CD8-positive, alpha-beta memory T cell (primary cell): ENCODE measurements at regions not wholly inside any gene's neighbourhood (a gene's known extent, or its start where the extent isn't known, plus 50 kb on each side); places are given as distances from the start of the nearest gene placed in this dataset.

Experiments used
- CTCF ChIA-PET: fragments of 350-600 bp; sonication (Branson Sonifier 250); formaldehyde crosslinking; loops from one replicate; lab custom pipeline; 2021; ENCODE audit warnings: antibody characterized with exemption; lab: Charles Lee
- POLR2A ChIA-PET: fragments of 350-600 bp; sonication (Branson Sonifier 250); formaldehyde crosslinking; loops from one replicate; lab custom pipeline; 2021; ENCODE audit warnings: antibody characterized with exemption; lab: Charles Lee
- DNase-seq, 5 donors: peaks; one replicate each; pipeline versions ENCODE4 v3.0.0 to v3.0.0-alpha.2; 2020 to 2022; ENCODE audit warnings: mixed read lengths in 1 of 5
- H3K27ac ChIP-seq: one replicate; pipeline ENCODE4 v1.7.0; 2013; ENCODE audit warnings: low read depth, mild to moderate bottlenecking, low read length, moderate library complexity
- H3K27me3 ChIP-seq: 2 replicates; pipeline ENCODE4 v1.7.0; 2013; ENCODE audit warnings: low read length, mild to moderate bottlenecking; ENCODE audit not compliant: insufficient read depth, poor library complexity, severe bottlenecking
- H3K36me3 ChIP-seq: 2 replicates; pipeline ENCODE4 v1.7.0; 2013; ENCODE audit warnings: mild to moderate bottlenecking, low read length, moderate library complexity; ENCODE audit not compliant: insufficient read depth
- H3K4me1 ChIP-seq: 2 replicates; pipeline ENCODE4 v1.7.0; 2013; ENCODE audit warnings: mild to moderate bottlenecking, low read length, moderate library complexity; ENCODE audit not compliant: insufficient read depth
- H3K4me3 ChIP-seq: 2 replicates; pipeline ENCODE4 v1.7.0; 2013; ENCODE audit warnings: mild to moderate bottlenecking, low read length
- H3K9me3 ChIP-seq: 2 replicates; pipeline ENCODE4 v1.7.0; 2013; ENCODE audit warnings: mild to moderate bottlenecking, low read length
- H3K27ac Mint-ChIP-seq, 8 donors: one replicate each; pipeline ENCODE4 v1.8.0; 2020 to 2021; ENCODE audit warnings: mixed read lengths in 8 of 8, mild to moderate bottlenecking in 6 of 8, inconsistent platforms in 3 of 8, moderate library complexity in 3 of 8
- H3K27me3 Mint-ChIP-seq, 2 donors: one replicate each; pipeline ENCODE4 v1.8.0; 2020 to 2021; ENCODE audit warnings: mixed read lengths in 2 of 2, mild to moderate bottlenecking in 1 of 2, moderate library complexity in 1 of 2
- H3K36me3 Mint-ChIP-seq, 3 donors: one replicate each; pipeline ENCODE4 v1.8.0; 2020 to 2021; ENCODE audit warnings: mixed read lengths in 3 of 3, inconsistent platforms in 1 of 3, mild to moderate bottlenecking in 1 of 3
- H3K4me1 Mint-ChIP-seq, 3 donors: one replicate each; pipeline ENCODE4 v1.8.0; 2020 to 2021; ENCODE audit warnings: mixed read lengths in 3 of 3, inconsistent platforms in 1 of 3, mild to moderate bottlenecking in 1 of 3
- H3K4me3 Mint-ChIP-seq, 7 donors: one replicate each; pipeline ENCODE4 v1.8.0; 2020 to 2021; ENCODE audit warnings: mixed read lengths in 7 of 7, mild to moderate bottlenecking in 6 of 7, moderate library complexity in 4 of 7, inconsistent platforms in 2 of 7
- H3K9me3 Mint-ChIP-seq, 5 donors: one replicate each; pipeline ENCODE4 v1.8.0; 2020 to 2022; ENCODE audit warnings: mixed read lengths in 5 of 5, mild to moderate bottlenecking in 3 of 5, moderate library complexity in 2 of 5, inconsistent platforms in 1 of 5

DNA sequence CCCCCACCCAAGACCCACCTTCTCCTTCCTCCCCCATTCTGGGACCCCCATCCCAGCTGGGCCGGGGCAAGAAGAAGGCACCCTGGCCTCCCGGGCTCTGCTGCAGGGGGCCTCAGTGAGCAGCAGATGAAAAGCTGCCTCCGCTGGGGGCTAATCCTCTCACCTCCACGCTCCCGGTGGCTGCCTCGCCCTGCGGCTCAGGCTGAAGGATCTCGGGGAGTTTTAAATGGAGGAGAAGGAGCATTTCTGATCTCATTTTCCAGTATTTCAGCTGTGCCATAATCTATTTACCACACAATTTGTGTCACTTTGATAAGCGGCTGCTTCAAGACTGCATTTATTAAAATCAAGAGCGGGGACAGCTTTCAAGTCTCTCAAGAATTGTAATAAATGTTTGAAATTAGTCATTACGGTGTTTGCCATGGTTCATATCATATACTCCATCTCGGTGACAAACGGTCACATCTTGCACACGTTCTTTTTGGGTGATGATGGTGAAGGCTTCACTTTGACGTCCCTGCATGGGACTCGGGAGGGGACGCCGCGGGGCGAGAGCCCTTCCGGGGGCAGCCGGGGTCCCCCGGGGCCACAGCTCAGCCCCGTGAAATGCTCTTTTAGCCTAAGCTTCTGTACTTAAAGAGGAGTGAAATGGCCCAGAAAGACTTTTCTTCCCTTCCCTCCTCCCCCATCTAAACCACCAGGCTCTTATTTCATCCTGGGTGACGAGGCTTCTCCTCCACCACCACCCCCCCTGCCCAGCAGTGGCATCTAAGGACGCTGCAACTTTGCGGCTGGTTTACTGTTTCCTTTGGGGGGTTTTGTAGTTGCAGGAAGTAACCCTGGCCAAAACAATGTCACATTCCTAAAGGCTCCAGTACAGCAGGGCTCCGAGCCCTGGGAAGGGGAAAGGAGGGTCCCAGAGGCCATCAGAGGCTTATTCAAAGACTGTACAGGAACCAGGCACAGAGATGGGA, 313.1 kb upstream of the TNRC6C start:
- DNase-seq, result peak; percentile 37 to 77 (median 62)
- ChIA-PET POLR2A (interaction anchor here (0.7 to 1.1 kb wide), 3 partner anchors 9 to 313 kb away, joined by 3 to 15 read pairs (median 4); partner anchors contain the start of gene TNRC6C), CTCF (interaction anchor here (0.8 to 4.5 kb wide), 28 partner anchors 12 to 374 kb away, joined by 3 to 43 read pairs (median 3); no protein-coding TSS in a partner anchor)
- Histone ChIP-seq H3K9me3 (no peaks in the 10 kb centered on the region), H3K27me3 (no peaks in the 10 kb centered on the region), H3K4me1 (peaks cover 21% of the 10 kb centered on the region), H3K4me3 (peak overlapping the region; percentile 18), H3K36me3 (no peaks in the 10 kb centered on the region), H3K27ac (no peak overlapping the region)
- no peaks in the 10 kb centered on the region for H3K36me3 Mint-ChIP-seq
- H3K4me3 Mint-ChIP-seq, result peak overlapping the region; percentile 75 to 93 (median 89)
- peak overlapping the region; percentile 63 to 96 (median 92) for H3K27ac Mint-ChIP-seq
- peaks cover 17 to 34% (median 34%) of the 10 kb centered on the region in 3 donors for H3K4me1 Mint-ChIP-seq
- H3K27me3 Mint-ChIP-seq, result peaks cover 2% of the 10 kb centered on the region in 2 donors
- H3K9me3 Mint-ChIP-seq, result no peaks in the 10 kb centered on the region

DNA sequence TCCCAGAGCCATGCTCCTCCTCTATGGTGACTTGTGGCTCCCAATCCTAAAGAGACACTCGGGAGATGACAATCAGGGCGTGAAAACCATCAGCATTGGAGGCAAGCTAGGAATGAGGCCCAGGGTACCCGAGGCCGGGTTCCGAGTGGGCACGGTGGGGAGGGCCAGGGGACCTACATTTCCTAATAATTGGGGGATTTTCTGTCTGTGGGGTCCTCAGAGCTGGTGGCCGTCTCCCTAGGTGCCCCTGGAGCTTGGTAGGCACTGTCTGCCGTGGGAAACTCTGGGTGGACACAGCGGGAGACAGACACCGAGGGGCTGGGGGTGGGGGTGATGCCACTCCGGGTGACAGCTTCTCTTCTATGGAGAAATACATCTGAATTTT, 312.5 kb upstream of the TNRC6C start:
- CTCF ChIA-PET, result interaction anchor here (1.0 to 4.5 kb wide), 10 partner anchors 16 to 368 kb away, joined by 3 to 43 read pairs (median 4); no protein-coding TSS in a partner anchor
- peak overlapping the region; percentile 18 for H3K4me3 ChIP-seq
- no peaks in the 10 kb centered on the region for H3K27me3 ChIP-seq
- Mint-ChIP-seq H3K9me3 (no peaks in the 10 kb centered on the region), H3K4me3 (peak overlapping the region; percentile 62 to 93 (median 87)), H3K27me3 (no peaks in the 10 kb centered on the region), H3K36me3 (no peaks in the 10 kb centered on the region), H3K4me1 (peaks cover 17 to 34% (median 34%) of the 10 kb centered on the region in 3 donors), H3K27ac (peak overlapping the region; percentile 63 to 96 (median 90))
- POLR2A ChIA-PET, result interaction anchor here (1.0 to 1.1 kb wide), 2 partner anchors 21 kb away, joined by 3 to 4 read pairs; no protein-coding TSS in a partner anchor
- no peak overlapping the region for H3K27ac ChIP-seq
- no peak for DNase-seq
- no peaks in the 10 kb centered on the region for H3K36me3 ChIP-seq
- no peaks in the 10 kb centered on the region for H3K9me3 ChIP-seq
- H3K4me1 ChIP-seq, result peaks cover 21% of the 10 kb centered on the region

DNA sequence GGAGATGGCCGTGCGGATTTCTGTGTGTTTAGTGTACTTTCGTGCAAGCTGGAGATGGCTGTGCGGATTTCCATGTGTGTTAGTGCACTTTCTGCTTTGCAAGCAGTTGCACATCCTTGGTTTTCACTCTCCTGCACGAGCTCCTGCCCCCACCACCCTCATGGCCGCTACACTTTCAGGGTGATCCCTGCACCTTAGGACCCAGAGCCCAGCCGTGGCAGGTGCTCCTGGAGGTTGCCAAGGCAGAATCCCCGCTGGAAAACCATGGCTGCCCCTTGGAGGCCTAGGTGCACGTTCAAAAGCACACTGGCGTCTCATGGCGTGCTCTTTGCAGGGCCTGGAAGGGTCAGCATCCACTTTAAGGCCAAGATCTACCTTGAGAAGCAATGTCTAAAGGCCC, 311.0 kb upstream of the TNRC6C start:
- DNase-seq, result no peak
- POLR2A ChIA-PET, result no interaction called here

DNA sequence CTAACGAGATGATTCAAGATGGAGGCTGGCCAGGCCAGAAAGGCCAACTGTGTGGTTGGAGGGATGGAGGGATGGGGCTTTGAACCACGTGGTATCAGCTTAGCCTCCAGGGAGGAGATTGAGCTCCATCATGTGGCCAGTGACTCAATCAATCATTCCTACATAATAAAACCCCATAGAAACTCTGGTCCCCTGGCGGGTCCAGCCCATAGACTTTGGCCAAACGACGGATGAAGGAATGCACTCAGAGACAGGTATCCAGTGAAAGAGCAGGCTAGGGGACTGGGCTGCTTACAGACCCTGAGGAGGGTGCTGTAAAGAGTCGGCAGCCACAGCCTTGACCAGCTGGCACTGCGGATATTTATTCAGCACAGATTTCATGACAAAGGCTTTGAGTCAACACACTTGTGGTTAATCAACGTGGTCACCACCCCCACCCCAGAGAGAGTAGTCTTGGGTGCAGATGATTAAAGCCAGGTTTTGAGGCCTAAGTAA, 308.7 kb upstream of the TNRC6C start:
- POLR2A ChIA-PET, result interaction anchor here (0.5 to 0.6 kb wide), 2 partner anchors 177 to 327 kb away, joined by 4 read pairs; no protein-coding TSS in a partner anchor
- Mint-ChIP-seq H3K27me3 (no peaks in the 10 kb centered on the region), H3K4me1 (peaks cover 16 to 34% (median 28%) of the 10 kb centered on the region in 3 donors), H3K9me3 (no peaks in the 10 kb centered on the region), H3K27ac (peak overlapping the region in 3 of 8 donors; percentile 52 to 70 (median 68)), H3K36me3 (no peaks in the 10 kb centered on the region), H3K4me3 (no peak overlapping the region)
- no peaks in the 10 kb centered on the region for H3K27me3 ChIP-seq
- DNase-seq, result no peak
- no peak overlapping the region for H3K4me3 ChIP-seq
- CTCF ChIA-PET, result no interaction called here
- peaks cover 17% of the 10 kb centered on the region for H3K4me1 ChIP-seq
- H3K27ac ChIP-seq, result no peak overlapping the region
- H3K36me3 ChIP-seq, result no peaks in the 10 kb centered on the region
- no peaks in the 10 kb centered on the region for H3K9me3 ChIP-seq

More for the DNA sequence above, 311.0 kb upstream of the TNRC6C start:
- H3K4me1 ChIP-seq, result peaks cover 21% of the 10 kb centered on the region
- CTCF ChIA-PET, result interaction anchor here (2.2 to 4.5 kb wide), 2 partner anchors 18 to 94 kb away, joined by 7 to 43 read pairs; no protein-coding TSS in a partner anchor
- no peaks in the 10 kb centered on the region for H3K9me3 ChIP-seq
- Mint-ChIP-seq H3K27me3 (no peaks in the 10 kb centered on the region), H3K36me3 (no peaks in the 10 kb centered on the region), H3K9me3 (no peaks in the 10 kb centered on the region), H3K4me3 (no peak overlapping the region), H3K27ac (no peak overlapping the region), H3K4me1 (peaks cover 17 to 34% (median 34%) of the 10 kb centered on the region in 3 donors)
- H3K4me3 ChIP-seq, result no peak overlapping the region
- no peaks in the 10 kb centered on the region for H3K27me3 ChIP-seq
- no peak overlapping the region for H3K27ac ChIP-seq
- H3K36me3 ChIP-seq, result no peaks in the 10 kb centered on the region

DNA sequence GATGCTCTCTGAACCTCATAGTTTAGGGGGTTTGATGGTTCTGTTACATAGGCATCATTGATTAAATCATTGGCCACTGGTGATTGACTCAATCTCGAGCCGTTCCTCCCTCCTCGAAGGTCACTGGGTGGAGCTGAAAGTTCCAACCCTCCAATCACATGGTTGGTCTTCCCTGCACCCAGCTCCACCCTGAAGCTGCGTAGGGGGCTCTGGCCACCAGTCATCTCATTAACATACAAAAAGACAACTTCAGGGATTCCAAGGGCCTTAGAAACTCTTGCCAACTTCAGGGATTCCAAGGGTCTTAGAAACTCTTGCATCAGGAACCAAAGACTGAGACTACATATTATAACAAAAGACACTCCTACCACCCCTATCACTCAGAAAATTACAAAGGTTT, 306.5 kb upstream of the TNRC6C start:
- H3K4me3 ChIP-seq, result no peak overlapping the region
- H3K27ac ChIP-seq, result no peak overlapping the region
- no peaks in the 10 kb centered on the region for H3K27me3 ChIP-seq
- DNase-seq, result no peak
- no peaks in the 10 kb centered on the region for H3K4me1 ChIP-seq
- H3K27me3 Mint-ChIP-seq, result peaks cover 3 to 6% of the 10 kb centered on the region in 2 donors
- H3K27ac Mint-ChIP-seq, result no peak overlapping the region
- H3K4me3 Mint-ChIP-seq, result no peak overlapping the region
- H3K36me3 Mint-ChIP-seq, result no peaks in the 10 kb centered on the region
- H3K4me1 Mint-ChIP-seq, result peaks cover 1 to 17% (median 10%) of the 10 kb centered on the region in 3 donors
- H3K36me3 ChIP-seq, result no peaks in the 10 kb centered on the region
- CTCF ChIA-PET, result no interaction called here
- no peaks in the 10 kb centered on the region for H3K9me3 Mint-ChIP-seq
- no peaks in the 10 kb centered on the region for H3K9me3 ChIP-seq
- POLR2A ChIA-PET, result no interaction called here

DNA sequence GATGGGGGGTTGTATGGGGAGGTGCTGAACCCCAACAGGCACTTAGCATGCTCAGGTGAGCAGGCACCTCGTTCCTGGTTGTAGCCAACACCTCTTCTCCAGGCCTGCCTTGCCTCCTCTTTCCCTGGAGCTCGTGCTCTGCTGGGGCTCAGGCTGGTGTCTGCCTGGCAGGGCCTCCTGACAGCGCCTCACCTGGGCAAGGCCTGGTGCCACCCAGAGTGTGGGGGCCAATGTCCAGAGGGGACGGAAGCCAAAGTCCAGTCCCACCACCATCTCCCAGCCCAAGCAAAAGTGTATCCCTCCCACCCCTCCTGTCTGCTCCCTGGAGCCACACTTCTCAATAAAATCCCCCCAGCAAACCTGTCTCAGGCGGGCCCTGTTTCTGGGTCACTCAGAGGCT, 304.2 kb upstream of the TNRC6C start:
- Histone ChIP-seq H3K4me3 (no peak overlapping the region), H3K27ac (no peak overlapping the region), H3K36me3 (no peaks in the 10 kb centered on the region), H3K27me3 (no peaks in the 10 kb centered on the region), H3K4me1 (no peaks in the 10 kb centered on the region), H3K9me3 (no peaks in the 10 kb centered on the region)
- POLR2A ChIA-PET, result no interaction called here
- H3K4me1 Mint-ChIP-seq, result peaks cover 1 to 9% (median 7%) of the 10 kb centered on the region in 3 donors
- no peak overlapping the region for H3K4me3 Mint-ChIP-seq
- no peak overlapping the region for H3K27ac Mint-ChIP-seq
- no peak for DNase-seq
- peaks cover 4 to 22% of the 10 kb centered on the region in 2 donors for H3K27me3 Mint-ChIP-seq
- H3K36me3 Mint-ChIP-seq, result peaks cover 0 to 7% (median 0%) of the 10 kb centered on the region in 3 donors
- H3K9me3 Mint-ChIP-seq, result peaks cover 0 to 2% (median 0%) of the 10 kb centered on the region in 5 donors
- CTCF ChIA-PET, result no interaction called here

DNA sequence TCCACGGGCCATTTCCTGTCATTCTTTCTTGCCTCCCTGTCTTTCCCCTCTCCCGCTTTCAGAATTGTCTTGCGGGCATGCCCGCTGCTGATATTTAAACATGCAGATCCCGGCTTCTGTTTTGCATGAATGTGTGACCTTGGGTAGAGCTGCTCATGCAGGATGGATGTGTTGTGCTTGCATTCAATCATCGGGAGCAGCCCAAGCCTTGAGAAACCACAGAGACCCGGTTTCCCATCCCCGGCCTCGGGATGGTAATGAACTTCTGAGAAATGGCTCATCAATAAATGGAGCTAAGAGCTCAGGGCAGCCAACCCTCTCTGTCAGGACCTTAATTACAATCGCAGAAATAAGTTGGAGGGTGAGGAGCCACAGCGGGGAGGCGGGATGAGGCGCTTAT, 303.7 kb upstream of the TNRC6C start:
- peaks cover 0 to 2% (median 2%) of the 10 kb centered on the region in 5 donors for H3K9me3 Mint-ChIP-seq
- no peak overlapping the region for H3K4me3 Mint-ChIP-seq
- peaks cover 0 to 3% (median 2%) of the 10 kb centered on the region in 3 donors for H3K4me1 Mint-ChIP-seq
- ChIA-PET POLR2A (no interaction called here), CTCF (no interaction called here)
- H3K27me3 Mint-ChIP-seq, result peaks cover 4 to 22% of the 10 kb centered on the region in 2 donors
- no peaks in the 10 kb centered on the region for H3K36me3 ChIP-seq
- no peak for DNase-seq
- H3K4me1 ChIP-seq, result no peaks in the 10 kb centered on the region
- H3K4me3 ChIP-seq, result no peak overlapping the region
- no peaks in the 10 kb centered on the region for H3K9me3 ChIP-seq
- H3K27me3 ChIP-seq, result no peaks in the 10 kb centered on the region
- peaks cover 0 to 7% (median 0%) of the 10 kb centered on the region in 3 donors for H3K36me3 Mint-ChIP-seq
- no peak overlapping the region for H3K27ac Mint-ChIP-seq
- H3K27ac ChIP-seq, result no peak overlapping the region
